ENCODE measurements at regions not wholly inside any gene's neighbourhood (a gene's known extent, or its start where the extent isn't known, plus 50 kb on each side); places are given as distances from the start of the nearest gene placed in this dataset.

- TF ChIP-seq POLR2A (IDR thresholded peaks at IDR 0.05), result no peak
- TF ChIP-seq CTCF (IDR thresholded peaks at IDR 0.05), result no peak
Observed at GRCh38 chr7:130877236-130877990, 143.4 kb upstream of the KLF14 start.
